ENCODE measurements at regions not wholly inside any gene's neighbourhood (a gene's known extent, or its start where the extent isn't known, plus 50 kb on each side); places are given as distances from the start of the nearest gene placed in this dataset.

DNA sequence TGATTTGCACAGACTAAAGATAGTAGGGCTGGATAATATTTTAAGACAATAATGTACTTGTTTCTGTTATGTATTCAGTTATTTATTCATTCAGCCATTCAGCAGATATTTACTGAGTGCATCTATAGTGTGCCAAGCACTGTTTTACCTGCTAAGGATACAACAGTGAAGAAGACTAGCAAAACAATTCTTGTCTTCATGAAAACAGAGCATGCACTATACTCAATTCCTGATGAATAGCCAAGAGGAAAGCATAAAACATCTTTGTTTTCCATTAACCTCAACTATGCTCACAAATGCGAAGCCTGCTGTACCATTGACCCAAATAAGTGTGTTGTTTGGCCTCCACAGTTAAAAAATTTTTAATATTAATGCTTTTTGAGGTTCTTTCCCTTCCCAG, 436.7 kb downstream of the BCKDHB start:
- TF ChIP-seq CTCF (IDR thresholded peaks at IDR 0.05): no peak
- no peak for TF ChIP-seq SP1 (CRISPR knock-in tag; conservative IDR thresholded peaks at IDR 0.05)
- TF ChIP-seq, protein P1, sequence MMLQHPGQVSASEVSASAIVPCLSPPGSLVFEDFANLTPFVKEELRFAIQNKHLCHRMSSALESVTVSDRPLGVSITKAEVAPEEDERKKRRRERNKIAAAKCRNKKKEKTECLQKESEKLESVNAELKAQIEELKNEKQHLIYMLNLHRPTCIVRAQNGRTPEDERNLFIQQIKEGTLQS (CRISPR knock-in tag; conservative IDR thresholded peaks at IDR 0.05): no peak
- TF ChIP-seq PREB (CRISPR knock-in tag; IDR thresholded peaks at IDR 0.05; ENCODE audit: borderline replicate concordance): no peak

All from WTC11 (cell line).